Smooth muscle cell (in vitro differentiated cells): ENCODE measurements at regions not wholly inside any gene's neighbourhood (a gene's known extent, or its start where the extent isn't known, plus 50 kb on each side); places are given as distances from the start of the nearest gene placed in this dataset.
A peak's percentile ranks its signal among the peaks of the same experiment; 100 is the strongest.

Experiments
- DNase-seq: peaks from one replicate; lab custom pipeline; 2025; ENCODE audit not compliant: unreplicated experiment; lab: John Stamatoyannopoulos, UW
- H2AFZ ChIP-seq: fragments of 200-600 bp; sonication (generic); 2 replicates; pipeline ENCODE4 v1.6.0; 2016; ENCODE audit warnings: antibody characterized with exemption, low read depth, mild to moderate bottlenecking
- H3F3A ChIP-seq: fragments of 200-600 bp; sonication (generic); 2 replicates; pipeline ENCODE4 v1.6.0; 2017; ENCODE audit warnings: antibody characterized with exemption, low read depth
- H3K27ac ChIP-seq: fragments of 200-600 bp; sonication (generic); 2 replicates; pipeline ENCODE4 v1.5.1; 2016; ENCODE audit warnings: low read depth, mild to moderate bottlenecking
- H3K27me3 ChIP-seq: fragments of 200-600 bp; sonication (generic); 2 replicates; pipeline ENCODE4 v1.6.1; 2016; ENCODE audit warnings: low read depth, mild to moderate bottlenecking
- H3K36me3 ChIP-seq: fragments of 200-600 bp; sonication (generic); 2 replicates; pipeline ENCODE4 v1.5.1; 2016; ENCODE audit warnings: low read depth
- H3K4me1 ChIP-seq: fragments of 200-600 bp; sonication (generic); 2 replicates; pipeline ENCODE4 v1.5.1; 2016; ENCODE audit warnings: low read depth
- H3K4me2 ChIP-seq: fragments of 200-600 bp; sonication (generic); 2 replicates; pipeline ENCODE4 v1.6.0; 2016; ENCODE audit warnings: mild to moderate bottlenecking
- H3K4me3 ChIP-seq: fragments of 200-600 bp; sonication (generic); 2 replicates; pipeline ENCODE4 v1.5.1; 2016; ENCODE audit warnings: mild to moderate bottlenecking
- H3K79me2 ChIP-seq: fragments of 200-600 bp; sonication (generic); 2 replicates; pipeline ENCODE4 v1.6.0; 2016; ENCODE audit warnings: low read depth, mild to moderate bottlenecking
- H3K9ac ChIP-seq: fragments of 200-600 bp; sonication (generic); 2 replicates; pipeline ENCODE4 v1.6.0; 2016; ENCODE audit warnings: low read depth
- H3K9me3 ChIP-seq: fragments of 200-600 bp; sonication (generic); replicated peaks from 2 replicates; pipeline ENCODE4 v1.5.1; 2016; ENCODE audit warnings: low read depth
- H4K20me1 ChIP-seq: fragments of 200-600 bp; sonication (generic); 2 replicates; pipeline ENCODE4 v1.6.0; 2016; ENCODE audit warnings: low read depth
- WGBS: methylation state at CpG from one replicate; pipeline ENCODE4 v1.1.7; 2016; ENCODE audit warnings: low lambda C conversion rate; 5-methylcytosine and 5-hydroxymethylcytosine counted together
- TF ChIP-seq, protein P1 (sequence below): fragments of 200-600 bp; sonication (generic); IDR thresholded peaks from 2 replicates; pipeline ENCODE4 v1.5.1; 2017; ENCODE audit warnings: borderline replicate concordance, mild to moderate bottlenecking, antibody characterized with exemption; ENCODE audit not compliant: insufficient read depth, poor library complexity, severe bottlenecking

- Histone ChIP-seq H3K4me2 (no peak overlapping the region), H3K9ac (no peak overlapping the region), H3K27ac (no peak overlapping the region), H3F3A (peaks cover 6% of the 10 kb centered on the region), H3K36me3 (no peaks in the 10 kb centered on the region), H3K9me3 (no peaks in the 10 kb centered on the region), H3K79me2 (no peaks in the 10 kb centered on the region), H3K4me1 (peaks cover under 1% of the 10 kb centered on the region), H4K20me1 (no peaks in the 10 kb centered on the region), H3K27me3 (no peaks in the 10 kb centered on the region), H3K4me3 (no peak overlapping the region), H2AFZ (no peak overlapping the region)
- TF ChIP-seq, protein P1, sequence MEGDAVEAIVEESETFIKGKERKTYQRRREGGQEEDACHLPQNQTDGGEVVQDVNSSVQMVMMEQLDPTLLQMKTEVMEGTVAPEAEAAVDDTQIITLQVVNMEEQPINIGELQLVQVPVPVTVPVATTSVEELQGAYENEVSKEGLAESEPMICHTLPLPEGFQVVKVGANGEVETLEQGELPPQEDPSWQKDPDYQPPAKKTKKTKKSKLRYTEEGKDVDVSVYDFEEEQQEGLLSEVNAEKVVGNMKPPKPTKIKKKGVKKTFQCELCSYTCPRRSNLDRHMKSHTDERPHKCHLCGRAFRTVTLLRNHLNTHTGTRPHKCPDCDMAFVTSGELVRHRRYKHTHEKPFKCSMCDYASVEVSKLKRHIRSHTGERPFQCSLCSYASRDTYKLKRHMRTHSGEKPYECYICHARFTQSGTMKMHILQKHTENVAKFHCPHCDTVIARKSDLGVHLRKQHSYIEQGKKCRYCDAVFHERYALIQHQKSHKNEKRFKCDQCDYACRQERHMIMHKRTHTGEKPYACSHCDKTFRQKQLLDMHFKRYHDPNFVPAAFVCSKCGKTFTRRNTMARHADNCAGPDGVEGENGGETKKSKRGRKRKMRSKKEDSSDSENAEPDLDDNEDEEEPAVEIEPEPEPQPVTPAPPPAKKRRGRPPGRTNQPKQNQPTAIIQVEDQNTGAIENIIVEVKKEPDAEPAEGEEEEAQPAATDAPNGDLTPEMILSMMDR = no peak
- WGBS = 36% methylated on average over 3 of the region's 3 CpGs
- DNase-seq = no peak
Observed at GRCh38 chr4:74534121-74534520, 89.2 kb downstream of the AREG start.

GRCh38 chr4:74534936-74535335, 90.0 kb downstream of the AREG start:
- TF ChIP-seq, protein P1 = no peak
- Histone ChIP-seq H3K9ac (no peak overlapping the region), H2AFZ (no peak overlapping the region), H3K4me1 (no peaks in the 10 kb centered on the region), H3K4me2 (peak overlapping the region; percentile 34), H3K36me3 (no peaks in the 10 kb centered on the region), H3K27me3 (no peaks in the 10 kb centered on the region), H4K20me1 (no peaks in the 10 kb centered on the region), H3K4me3 (no peak overlapping the region), H3K27ac (peak overlapping the region; percentile 13), H3K9me3 (no peaks in the 10 kb centered on the region), H3K79me2 (no peaks in the 10 kb centered on the region), H3F3A (no peaks in the 10 kb centered on the region)
- DNase-seq = no peak

DNA sequence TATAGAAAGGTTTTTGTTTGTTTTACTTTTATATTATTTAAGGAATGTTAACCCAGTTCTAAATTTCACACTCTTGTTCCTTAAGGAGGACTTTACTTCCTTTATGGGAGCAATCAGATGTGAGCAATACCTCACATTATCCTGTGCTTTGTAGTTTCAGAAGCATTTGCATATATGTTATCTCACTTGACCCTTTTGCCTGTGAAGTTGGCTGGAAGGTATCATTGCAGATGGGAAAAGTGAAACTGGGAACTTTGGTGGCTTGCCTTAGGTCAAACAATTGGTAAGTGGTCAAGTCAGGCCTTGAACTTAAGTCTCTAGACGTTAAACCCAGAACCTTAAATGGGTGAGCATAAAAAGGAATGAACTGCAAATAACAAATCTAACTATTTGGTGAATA, 90.6 kb downstream of the AREG start:
- Histone ChIP-seq H3K4me1 (peaks cover 3% of the 10 kb centered on the region), H3F3A (no peaks in the 10 kb centered on the region), H3K4me3 (no peak overlapping the region), H3K79me2 (no peaks in the 10 kb centered on the region), H2AFZ (no peak overlapping the region), H3K9ac (no peak overlapping the region), H3K4me2 (no peak overlapping the region), H3K27ac (no peak overlapping the region), H3K36me3 (no peaks in the 10 kb centered on the region), H3K9me3 (no peaks in the 10 kb centered on the region), H4K20me1 (no peaks in the 10 kb centered on the region), H3K27me3 (no peaks in the 10 kb centered on the region)
- TF ChIP-seq, protein P1 = no peak
- WGBS = 53% methylated on average over 1 of the region's 1 CpG
- DNase-seq = no peak

DNA sequence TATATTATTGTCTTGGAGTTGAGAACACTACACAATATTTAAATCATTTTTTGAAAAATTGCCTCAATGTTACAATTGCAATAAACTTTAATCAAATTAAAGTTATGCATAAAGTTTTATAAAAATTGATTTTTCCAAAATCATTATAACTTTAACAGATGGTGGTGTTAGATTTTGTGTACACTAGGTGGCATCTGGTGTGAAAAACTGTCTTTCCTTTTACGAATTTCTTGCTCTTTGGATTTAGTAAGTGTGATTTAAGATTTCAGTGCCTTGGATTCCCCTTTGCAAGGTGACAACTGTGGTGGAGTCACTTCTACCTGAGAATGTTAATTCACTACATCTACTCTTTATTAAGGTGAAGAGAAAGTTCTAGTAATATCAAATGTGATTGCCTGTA, 91.6 kb downstream of the AREG start:
- Histone ChIP-seq H3K4me3 (no peak overlapping the region), H3K36me3 (no peaks in the 10 kb centered on the region), H3K4me1 (peaks cover 4% of the 10 kb centered on the region), H2AFZ (no peak overlapping the region), H3K27me3 (no peaks in the 10 kb centered on the region), H3F3A (no peaks in the 10 kb centered on the region), H3K79me2 (no peaks in the 10 kb centered on the region), H3K27ac (no peak overlapping the region), H3K9ac (no peak overlapping the region), H3K9me3 (no peaks in the 10 kb centered on the region), H3K4me2 (no peak overlapping the region), H4K20me1 (no peaks in the 10 kb centered on the region)
- TF ChIP-seq, protein P1 = peak; percentile 31
- WGBS = 68% methylated on average over 1 of the region's 1 CpG
- DNase-seq = no peak
